Epidermal melanocyte (primary cell): ENCODE measurements at regions not wholly inside any gene's neighbourhood (a gene's known extent, or its start where the extent isn't known, plus 50 kb on each side); places are given as distances from the start of the nearest gene placed in this dataset.

ENCODE experiments used
- DNase-seq: peaks from one replicate; pipeline ENCODE4 v3.0.0; 2011; ENCODE audit warnings: low spot score; ENCODE audit not compliant: insufficient read length

DNA sequence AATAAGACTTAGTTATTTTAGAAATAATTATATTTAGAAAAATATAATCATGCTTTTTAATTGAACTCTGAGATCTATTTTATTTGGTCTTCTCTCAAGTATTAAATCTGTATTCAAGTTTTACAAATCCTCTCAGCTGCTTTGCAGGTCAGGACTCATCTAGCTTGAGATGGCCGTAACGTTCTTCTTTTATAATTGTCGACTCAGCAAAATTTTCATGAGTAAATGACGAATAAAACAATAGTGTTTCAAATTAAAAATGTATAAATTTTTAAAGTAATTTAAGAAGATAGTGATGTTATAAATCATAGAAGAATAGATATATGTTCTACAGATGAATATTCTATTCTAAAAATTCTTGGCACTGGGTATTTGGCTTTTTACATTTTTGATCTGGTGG, 957.1 kb upstream of the EYS start:
- no peak for DNase-seq

DNA sequence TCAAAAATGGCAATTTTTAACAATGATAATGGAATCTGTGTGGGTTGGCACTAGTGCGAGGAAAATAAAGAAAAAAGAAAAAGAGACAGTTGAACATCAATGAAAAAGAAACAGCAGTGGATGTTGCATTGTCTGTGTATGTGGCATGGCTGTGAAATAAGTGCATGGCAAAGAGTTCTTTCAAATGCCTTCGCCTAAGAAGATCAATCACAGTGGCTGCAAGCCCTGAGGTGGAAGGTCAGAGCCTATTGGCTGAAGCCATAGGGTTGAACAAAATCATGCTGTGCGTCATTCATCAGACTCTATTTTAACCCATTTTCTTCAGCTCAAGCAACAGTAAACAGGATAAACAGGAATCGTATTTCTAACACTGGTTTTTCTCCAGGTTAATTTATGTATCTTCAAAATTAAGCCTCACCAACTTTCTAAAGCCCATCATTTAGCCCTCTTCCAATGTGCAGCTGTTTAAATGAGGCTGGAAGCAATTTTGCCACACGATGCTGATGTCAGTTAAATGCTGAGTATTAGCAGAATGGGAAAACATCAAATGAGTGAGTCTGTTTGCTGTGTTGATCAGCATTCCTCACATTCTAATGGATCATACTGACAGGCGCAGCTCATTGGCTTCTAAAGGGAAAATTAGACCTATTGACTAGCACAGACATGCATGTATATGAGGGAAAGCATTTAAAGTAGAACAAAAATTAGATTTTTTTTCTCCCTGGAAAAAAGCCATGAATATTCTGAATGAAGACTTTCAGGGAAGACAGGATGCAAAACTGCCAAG, 955.9 kb upstream of the EYS start:
- no peak for DNase-seq

DNA sequence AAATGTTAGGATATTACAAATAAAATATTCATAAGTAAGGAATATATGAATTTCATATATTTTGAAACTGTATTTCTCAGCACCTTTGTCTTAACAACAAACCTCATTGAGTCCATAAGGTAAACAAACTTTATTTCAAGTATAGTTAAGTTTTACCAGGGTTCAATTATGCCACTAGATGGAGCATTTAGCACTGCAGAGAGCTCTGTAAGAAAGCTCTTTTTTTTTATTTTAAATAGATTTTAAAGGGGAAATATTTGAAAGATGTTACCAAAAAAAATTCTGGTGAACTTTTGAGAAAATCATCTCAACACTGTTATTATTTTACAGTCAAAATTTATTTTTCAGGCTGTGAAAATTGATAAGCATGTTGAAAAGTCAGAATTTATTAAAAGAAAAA, 955.2 kb upstream of the EYS start:
- DNase-seq, result no peak

DNA sequence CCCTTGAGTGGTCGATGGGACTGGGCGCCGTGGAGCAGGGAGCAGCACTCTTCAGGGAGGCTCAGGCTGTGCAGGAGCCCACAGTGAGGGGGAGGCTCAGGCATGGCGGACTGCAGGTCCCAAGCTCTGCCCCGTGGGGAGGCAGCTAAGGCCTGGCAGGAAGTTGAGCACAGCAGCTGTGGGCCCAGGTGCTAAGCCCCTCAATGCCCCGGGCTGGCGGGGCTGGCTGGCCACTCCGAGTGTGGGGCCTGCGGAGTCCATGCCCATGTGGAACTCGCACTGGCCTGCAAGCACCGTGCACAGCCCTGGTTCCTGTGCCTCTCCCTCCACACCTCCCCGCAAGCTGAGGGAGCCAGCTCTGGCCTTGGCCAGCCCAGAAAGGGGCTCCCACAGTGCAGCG, 948.4 kb upstream of the EYS start:
- DNase-seq, result no peak

DNA sequence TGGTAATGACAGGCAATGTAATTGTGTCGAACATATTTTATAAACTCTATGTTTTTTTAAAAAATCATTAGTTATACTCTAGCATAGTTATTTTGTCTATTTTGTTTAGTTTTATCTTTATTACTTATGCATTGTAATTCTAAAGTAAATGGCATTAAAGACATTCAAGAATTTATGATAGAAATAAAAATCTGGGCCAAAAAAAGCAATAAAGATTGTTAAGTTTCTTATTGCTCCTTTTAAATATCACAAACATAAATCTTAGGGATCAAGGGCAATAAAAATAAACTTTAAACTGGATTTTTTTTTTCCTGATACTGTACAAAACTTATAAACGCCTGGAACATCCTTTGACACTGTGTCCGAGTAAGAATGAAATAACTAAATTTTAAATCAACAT, 931.5 kb upstream of the EYS start:
- DNase-seq, result no peak

DNA sequence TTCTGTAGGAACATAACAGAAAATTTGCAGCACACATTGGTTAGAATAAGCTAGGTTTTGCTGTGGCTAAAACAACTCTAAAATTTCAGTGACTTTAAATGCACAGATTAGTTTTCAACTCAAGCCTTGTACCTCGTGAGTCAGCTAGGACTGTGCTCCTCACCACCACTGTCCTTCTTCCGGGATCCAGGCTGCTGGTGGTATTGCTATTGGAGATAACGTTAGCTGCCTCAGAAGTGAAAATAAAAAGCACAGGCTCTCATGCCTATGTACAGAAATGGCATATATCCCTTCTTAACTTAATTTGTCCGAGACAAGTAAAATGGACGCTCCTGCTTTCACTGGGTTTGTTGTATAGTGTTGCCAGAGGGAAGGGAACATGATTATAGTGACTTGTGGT, 931.1 kb upstream of the EYS start:
- no peak for DNase-seq

DNA sequence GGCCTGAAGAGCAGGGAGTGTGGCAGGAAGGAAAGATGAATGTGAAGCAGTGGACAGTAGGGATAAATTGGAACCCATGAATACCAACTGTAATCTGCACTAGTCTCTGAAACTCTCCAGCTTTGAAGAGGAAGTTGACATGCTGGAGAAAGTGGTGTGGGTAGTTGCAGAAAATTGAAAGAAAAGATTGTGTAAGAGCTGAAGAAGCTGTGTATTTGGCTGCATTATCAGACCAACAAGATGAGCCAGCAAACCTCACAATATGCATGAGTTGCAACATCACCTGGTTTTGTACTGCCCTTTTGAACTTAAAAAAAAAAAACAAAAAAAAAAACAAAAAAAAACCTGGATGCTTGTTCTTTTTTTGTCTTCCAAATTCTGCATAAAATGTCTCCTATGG, 921.9 kb upstream of the EYS start:
- no peak for DNase-seq

DNA sequence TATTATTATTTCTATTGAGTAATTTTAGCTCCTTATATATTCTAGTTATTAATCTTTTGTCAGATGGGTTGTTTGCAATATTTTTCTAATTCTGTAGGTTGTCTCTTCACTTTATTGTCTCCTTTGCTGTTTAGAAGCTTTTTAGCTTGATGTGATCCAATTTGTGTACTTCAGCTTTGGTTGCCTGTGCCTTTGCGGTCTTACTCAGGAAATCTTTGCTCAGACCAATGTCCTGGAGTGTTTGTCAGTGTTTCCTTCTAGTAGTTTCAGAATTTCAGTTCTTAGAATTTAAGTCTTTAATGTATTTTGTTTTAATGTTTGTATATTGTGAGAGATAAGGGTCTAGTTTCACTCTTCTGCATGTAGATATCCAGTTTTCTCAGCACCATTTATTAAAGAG, 916.0 kb upstream of the EYS start:
- DNase-seq, result no peak

DNA sequence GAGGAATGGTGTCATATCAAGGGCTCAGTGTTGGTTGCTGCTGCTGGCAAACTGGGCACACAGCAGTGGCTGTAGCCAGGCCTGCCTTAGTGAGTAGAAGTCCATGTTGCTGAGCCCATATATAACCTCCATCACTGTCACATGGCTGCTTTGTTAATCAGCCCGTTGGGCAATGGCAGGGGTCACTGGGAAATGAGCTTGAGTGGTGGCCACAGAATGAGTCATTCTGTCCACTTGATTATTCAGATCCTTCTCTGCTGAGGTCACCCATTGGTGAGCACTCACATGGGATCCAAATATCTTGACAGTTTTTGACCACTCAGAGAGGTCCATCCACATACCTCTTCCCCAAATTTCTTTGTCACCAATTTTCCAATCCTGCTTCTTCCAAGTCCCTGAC, 898.9 kb upstream of the EYS start:
- DNase-seq, result no peak

DNA sequence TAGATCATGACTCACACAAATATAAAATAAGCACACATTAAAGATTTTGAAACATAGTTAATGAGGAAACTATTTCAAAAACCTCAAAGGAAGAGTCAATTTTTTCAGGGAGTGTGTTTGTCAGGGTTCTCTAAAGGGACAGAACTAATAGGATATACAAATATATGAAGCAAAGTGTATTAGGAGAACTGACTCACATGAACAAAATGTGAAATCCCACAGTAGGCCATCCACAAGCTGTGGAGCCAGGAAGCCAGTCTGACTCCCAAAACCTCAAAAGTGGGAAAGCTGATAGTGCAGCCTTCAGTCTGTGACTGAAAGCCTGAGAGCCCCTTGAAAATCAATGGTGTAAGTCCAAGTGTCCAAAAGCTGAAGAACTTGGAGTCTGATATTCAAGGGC, 898.0 kb upstream of the EYS start:
- DNase-seq, result no peak

DNA sequence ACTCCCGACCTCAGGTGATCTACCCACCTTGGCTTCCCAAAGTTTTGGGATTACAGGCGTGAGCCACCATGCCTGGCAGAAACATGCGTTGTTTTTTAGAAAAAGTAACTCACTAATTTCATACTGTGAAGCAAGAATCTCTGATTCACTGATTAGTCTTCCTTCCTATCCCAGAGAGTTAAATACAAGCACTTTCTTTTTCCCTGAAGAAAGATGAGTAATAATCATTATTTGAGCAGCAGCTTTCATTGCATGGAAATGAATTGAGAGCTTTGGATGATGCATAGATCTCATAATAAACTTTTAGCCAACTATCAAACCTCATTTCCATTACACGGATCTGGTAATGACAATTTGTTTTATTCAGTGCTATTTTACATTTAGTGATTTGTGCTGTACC, 892.5 kb upstream of the EYS start:
- DNase-seq, result no peak

DNA sequence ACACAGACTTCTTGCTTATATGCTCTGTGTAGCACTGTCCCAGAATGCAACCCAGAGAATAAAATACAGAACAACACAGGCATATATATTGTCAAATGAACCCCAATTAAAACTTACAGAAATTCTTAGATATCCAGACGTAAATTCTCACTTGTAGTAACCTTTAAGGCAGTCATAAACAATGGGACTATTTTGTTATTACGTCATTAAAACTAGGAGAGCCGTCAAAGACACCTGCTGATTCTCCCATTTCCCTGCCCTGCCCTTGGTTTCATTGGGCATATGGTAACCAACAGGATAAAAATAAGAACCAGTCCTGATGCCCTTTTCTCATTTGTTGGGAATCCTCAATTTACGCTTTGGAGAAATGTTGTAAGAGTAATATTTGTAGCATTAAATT, 871.3 kb upstream of the EYS start:
- DNase-seq, result no peak

DNA sequence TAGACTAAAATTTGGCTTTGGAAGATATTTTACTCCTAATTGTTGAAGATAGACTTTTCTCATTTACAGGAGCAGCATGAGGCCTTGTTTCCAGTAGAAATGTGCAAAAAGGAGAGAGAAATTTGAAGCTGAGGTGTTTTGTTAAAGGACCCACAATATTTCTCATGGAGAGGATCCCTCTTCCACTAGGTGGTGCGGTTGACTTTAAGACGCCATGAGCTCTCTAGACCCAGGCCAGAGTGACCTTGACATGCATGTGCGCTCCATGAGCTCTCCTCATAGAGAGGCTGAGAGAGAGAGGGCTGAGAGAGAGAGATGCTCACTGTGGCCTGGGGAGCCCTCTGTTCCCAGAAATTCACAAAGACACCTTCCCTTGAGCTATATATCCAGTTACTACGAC, 861.2 kb upstream of the EYS start:
- DNase-seq, result no peak

DNA sequence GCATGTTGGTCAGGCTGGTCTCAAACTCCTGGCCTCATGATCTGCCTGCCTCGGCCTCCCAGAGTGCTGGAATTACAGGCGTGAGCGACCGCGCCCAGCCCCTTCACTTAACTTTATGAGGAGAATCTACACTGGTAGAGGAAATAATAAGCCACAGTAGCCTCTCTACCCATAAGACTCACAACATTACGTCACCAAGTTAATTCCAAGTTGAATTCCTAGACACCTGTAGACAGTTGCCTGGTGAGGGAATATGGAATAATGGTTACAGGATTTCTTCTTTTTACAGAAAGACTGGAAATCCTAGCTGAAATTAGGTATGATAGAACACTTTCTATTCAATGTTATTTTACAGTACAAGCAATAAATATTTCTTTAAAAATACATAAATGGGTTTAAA, 854.5 kb upstream of the EYS start:
- DNase-seq, result no peak

DNA sequence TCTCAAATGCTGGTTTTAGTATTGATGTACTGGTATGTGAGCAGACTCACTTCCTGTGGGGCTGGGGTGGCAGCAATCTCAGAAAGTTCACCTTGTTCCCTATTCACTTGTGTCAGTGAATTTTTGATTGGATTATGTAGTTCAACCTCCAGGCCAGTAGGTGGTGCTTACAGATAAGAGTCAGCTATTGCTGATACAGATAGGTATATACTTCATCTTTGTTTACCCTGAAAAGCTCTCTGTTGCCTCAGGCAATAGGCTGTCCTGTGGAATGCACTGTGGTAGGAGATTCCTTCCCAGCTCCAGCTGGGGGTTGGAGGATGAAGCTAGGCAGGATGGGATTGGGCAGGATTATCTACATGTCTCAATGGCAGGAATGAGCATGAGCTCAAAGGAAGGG, 851.2 kb upstream of the EYS start:
- no peak for DNase-seq

DNA sequence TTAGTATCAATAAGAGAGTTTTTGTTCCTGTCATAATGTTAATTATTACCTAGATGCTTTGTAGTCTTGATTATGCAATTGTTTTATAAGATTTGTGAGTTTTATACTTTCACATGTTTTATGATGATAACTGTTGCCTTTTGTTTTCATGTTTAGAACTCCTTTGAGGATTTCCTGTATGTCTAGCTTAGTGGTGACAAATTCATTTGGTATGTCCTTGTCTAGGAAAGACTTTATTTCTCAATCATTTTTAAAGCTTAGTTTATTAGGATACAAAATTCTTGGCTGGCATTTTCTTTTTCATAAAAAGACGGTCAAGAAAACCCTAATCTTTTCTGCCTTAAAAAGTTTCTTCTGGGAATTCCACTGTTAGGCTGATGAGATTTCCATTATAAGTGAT, 849.9 kb upstream of the EYS start:
- DNase-seq, result no peak

DNA sequence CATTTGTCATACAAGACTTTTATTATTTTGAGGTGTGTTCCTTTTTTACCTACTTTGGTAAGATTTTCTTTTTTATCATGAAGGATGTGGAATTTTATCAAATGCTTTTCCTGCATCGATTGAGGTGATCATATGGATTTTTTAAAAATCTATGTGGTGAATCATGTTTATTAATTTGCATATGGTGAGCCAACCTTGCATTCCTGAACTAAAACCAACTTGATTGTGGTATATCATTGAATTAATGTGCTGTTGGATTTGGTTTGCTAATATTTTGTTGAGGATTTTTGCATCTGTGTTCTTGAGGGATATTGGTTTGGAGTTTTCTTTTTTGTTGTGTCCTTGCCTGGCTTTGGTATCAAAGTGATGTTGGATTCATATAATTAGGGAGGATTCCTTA, 848.1 kb upstream of the EYS start:
- no peak for DNase-seq

DNA sequence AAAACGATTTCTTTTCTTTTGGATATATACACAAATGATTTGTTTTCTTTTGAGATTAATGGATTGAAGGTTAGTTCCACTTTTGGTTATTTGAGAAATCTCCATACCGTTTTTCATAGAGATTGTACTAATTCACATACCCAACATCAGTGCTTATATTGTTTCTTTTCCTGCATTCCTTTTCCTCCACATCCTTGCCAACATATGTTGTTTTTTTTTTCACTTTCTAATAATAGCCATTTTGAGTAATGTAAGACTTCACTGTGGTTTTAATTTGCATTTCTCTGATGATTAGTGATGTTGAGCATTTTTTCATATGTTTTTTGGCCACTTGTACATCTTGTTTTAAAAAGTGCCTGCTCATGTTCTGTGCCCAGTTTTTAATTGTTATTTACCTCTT, 846.4 kb upstream of the EYS start:
- DNase-seq, result no peak

DNA sequence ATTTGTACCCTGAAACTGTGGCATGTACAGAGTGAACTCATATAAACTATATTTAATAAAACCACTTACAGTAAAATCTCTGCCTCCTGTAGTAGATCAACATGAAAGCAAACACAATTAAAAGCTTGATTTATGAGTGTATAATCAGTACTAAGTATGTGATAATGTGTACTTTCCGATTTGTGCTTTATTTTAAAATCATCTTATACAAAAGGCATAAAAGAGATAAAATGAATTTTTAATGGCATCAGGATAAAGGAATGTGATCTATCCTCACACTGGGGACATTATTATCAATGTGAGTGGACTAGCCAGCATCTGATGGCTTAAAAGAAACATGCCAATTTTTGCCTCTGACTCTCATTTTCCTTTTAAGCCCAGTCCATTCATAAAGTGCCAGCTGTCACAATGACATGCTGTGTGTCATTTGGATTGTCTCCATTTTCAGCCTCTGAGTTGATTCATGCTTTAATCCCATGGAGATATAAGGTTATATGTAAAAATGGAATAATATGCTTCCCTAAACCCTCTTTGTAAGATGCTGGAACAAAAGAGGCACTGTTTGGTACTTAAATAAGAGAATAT, 831.6 kb upstream of the EYS start:
- no peak for DNase-seq

DNA sequence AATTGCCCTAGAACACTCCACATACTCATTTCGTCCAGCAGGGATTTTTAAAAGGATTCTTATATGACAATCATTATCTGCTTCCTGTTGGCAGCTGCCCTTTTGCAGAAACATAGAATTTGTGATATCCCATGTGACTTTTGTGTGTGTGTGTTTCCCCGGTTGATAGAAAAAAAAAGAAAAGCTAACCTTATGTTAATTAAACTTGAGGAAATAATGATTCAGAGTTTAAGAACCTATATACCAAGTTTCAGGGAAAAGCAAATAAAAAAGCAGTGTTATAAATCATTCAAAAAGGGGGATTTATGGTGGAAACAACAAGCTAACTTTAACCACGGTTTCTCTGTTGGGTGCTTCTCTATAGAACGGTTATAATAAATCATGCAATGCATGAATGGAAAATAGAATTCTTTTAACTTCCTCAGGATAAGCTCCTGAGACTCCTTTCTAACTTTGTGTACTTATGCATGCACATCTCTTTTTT, 826.9 kb upstream of the EYS start:
- no peak for DNase-seq

DNA sequence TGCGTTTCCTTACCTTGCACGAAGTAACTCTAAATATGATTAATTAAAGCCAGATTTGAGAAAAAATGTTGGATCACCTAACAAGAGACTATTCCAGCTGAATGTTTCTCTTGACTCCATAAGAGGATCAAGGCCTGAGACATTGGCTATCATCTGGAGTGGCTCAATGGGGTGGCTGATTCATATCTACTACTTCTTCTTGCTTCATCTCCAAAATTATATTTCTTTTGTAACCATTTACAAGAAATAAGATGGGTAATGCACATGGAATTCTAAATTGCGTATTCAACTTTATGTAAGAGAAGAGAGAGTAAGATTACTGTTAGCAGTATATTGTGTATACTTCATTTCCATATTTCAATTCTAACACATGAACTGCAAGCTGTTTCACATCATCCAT, 819.0 kb upstream of the EYS start:
- DNase-seq, result no peak

DNA sequence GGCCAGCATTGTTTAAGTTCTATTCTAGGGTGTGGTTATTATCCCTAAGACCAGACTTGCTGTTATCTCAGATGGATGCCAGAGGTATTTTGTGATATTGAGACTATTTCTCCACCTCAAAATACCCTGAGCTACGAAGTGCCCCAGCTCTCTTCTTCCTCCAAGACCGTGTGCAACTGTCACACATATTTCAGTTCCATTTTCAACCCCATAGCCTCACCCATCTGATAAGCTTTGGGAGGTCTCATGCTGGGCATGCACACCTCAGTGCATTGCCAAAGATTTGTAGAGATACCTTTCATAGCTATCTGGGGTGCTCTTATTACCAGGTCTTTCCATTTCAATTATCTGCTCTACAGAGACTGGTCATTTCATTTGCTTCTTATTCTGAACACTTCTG, 815.8 kb upstream of the EYS start:
- no peak for DNase-seq

DNA sequence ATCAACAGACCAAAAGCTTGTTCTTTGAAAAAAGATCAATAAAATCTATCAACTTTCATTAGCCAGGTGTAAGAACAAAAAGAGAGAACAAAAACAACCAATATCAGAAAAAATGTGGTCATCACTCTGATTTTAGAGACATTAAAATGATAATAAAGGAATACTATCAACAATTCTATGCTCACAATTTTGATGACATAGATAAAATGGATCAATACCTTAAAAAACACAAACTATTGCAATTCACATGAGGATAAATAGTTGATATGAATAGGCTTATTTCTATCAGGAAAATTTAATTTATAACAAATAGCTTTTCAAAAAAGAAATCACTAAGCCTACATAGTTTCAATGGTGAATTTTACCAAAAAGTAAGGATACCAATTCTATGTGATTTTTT, 809.4 kb upstream of the EYS start:
- no peak for DNase-seq
